GM12878 (cell line): ENCODE measurements at regions not wholly inside any gene's neighbourhood (a gene's known extent, or its start where the extent isn't known, plus 50 kb on each side); places are given as distances from the start of the nearest gene placed in this dataset.

Experiments used
- BHLHE40 ChIP-seq, 2 experiments: fragments of 450-650 bp in 1 of 2; IDR thresholded peaks; 2 replicates each; pipeline ENCODE4 v1.6.1; 2011 to 2017; ENCODE audit warnings: low read depth in 2 of 2, borderline replicate concordance in 1 of 2, improper control_type of control experiment in 1 of 2, low read length in 1 of 2, mild to moderate bottlenecking in 1 of 2
- CHD4 ChIP-seq: fragments of 200-600 bp; sonication (generic); IDR thresholded peaks from 2 replicates; pipeline ENCODE4 v1.6.1; 2016; ENCODE audit warnings: mild to moderate bottlenecking
- EGR1 ChIP-seq, 2 experiments: IDR thresholded peaks; 1 replicate in 1 of 2; 2 replicates in 1 of 2; pipeline ENCODE4 v1.6.1; 2011 to 2012; ENCODE audit warnings: low read depth in 2 of 2, low read length in 2 of 2, borderline replicate concordance in 1 of 2, mild to moderate bottlenecking in 1 of 2, moderate library complexity in 1 of 2
- ETV6 ChIP-seq, 2 experiments: fragments of 450-650 bp in 1 of 2; IDR thresholded peaks in 1 of 2; conservative IDR thresholded peaks in 1 of 2; 2 replicates each; pipeline ENCODE4 v1.6.1; 2014; ENCODE audit warnings: antibody characterized with exemption in 1 of 2, borderline replicate concordance in 1 of 2, low read depth in 1 of 2, mild to moderate bottlenecking in 1 of 2, moderate library complexity in 1 of 2
- JUNB ChIP-seq: IDR thresholded peaks from 2 replicates; pipeline ENCODE4 v1.6.1; 2016; ENCODE audit warnings: antibody characterized with exemption, mild to moderate bottlenecking
- PML ChIP-seq: IDR thresholded peaks from 2 replicates; pipeline ENCODE4 v1.6.1; 2012; ENCODE audit warnings: low read length, inconsistent platforms
- POLR2A ChIP-seq: IDR thresholded peaks from 2 replicates; pipeline ENCODE4 v1.6.1; 2011; ENCODE audit warnings: low read depth, mild to moderate bottlenecking, low read length
- SMC3 ChIP-seq: IDR thresholded peaks from 2 replicates; pipeline ENCODE4 v1.6.1; 2011; ENCODE audit warnings: low read length, improper control_type of control experiment, borderline replicate concordance
- TF ChIP-seq, protein P1 (sequence below), 3 experiments: IDR thresholded peaks in 2 of 3; conservative IDR thresholded peaks in 1 of 3; 2 replicates each; pipeline ENCODE4 v1.5.1; 2011; ENCODE audit warnings: low read depth in 3 of 3, low read length in 3 of 3, mild to moderate bottlenecking in 3 of 3, control low read depth in 2 of 3, moderate library complexity in 2 of 3, inconsistent platforms in 1 of 3, mixed read lengths in 1 of 3; ENCODE audit not compliant: control insufficient read depth in 2 of 3, insufficient read depth in 1 of 3; ENCODE audit errors: extremely low read depth in 1 of 3
- TF ChIP-seq, protein P2 (sequence below): fragments of 450-650 bp; IDR thresholded peaks from 2 replicates; pipeline ENCODE4 v1.6.1; 2016; ENCODE audit warnings: mild to moderate bottlenecking

DNA sequence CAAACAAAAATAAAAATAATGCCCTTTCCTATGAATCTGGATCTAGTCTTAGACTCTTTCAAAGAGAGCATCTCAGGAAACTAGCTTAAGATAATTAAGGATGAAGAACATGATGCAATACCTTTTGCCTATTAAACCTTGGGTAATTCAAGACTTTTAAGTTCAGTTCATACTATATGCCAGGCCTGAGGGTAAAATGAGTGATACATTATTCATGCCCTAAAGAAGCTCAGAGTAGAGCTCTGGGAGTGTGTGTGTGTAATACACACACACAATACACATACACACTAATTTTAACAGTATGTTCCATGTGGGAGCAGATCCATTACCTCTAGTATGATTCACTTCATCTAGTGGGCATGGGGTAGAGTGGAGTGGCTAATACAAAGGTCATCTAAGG is 651.4 kb upstream of the CHORDC1 start:
- no peak for TF ChIP-seq JUNB
- TF ChIP-seq, protein P1, sequence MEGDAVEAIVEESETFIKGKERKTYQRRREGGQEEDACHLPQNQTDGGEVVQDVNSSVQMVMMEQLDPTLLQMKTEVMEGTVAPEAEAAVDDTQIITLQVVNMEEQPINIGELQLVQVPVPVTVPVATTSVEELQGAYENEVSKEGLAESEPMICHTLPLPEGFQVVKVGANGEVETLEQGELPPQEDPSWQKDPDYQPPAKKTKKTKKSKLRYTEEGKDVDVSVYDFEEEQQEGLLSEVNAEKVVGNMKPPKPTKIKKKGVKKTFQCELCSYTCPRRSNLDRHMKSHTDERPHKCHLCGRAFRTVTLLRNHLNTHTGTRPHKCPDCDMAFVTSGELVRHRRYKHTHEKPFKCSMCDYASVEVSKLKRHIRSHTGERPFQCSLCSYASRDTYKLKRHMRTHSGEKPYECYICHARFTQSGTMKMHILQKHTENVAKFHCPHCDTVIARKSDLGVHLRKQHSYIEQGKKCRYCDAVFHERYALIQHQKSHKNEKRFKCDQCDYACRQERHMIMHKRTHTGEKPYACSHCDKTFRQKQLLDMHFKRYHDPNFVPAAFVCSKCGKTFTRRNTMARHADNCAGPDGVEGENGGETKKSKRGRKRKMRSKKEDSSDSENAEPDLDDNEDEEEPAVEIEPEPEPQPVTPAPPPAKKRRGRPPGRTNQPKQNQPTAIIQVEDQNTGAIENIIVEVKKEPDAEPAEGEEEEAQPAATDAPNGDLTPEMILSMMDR (IDR thresholded peaks at IDR 0.05 in 2 of 3, conservative IDR thresholded peaks at IDR 0.05 in 1 of 3; ENCODE audit: control insufficient read depth in 2 of 3, extremely low read depth in 1 of 3, insufficient read depth in 1 of 3, low read depth in 3 of 3, low read length in 3 of 3) = no peak
- TF ChIP-seq SMC3 = no peak
- no peak for TF ChIP-seq CHD4
- TF ChIP-seq BHLHE40 (IDR thresholded peaks at IDR 0.05; ENCODE audit: borderline replicate concordance in 1 of 2, low read depth in 2 of 2, low read length in 1 of 2) = no peak
- TF ChIP-seq, protein P2, sequence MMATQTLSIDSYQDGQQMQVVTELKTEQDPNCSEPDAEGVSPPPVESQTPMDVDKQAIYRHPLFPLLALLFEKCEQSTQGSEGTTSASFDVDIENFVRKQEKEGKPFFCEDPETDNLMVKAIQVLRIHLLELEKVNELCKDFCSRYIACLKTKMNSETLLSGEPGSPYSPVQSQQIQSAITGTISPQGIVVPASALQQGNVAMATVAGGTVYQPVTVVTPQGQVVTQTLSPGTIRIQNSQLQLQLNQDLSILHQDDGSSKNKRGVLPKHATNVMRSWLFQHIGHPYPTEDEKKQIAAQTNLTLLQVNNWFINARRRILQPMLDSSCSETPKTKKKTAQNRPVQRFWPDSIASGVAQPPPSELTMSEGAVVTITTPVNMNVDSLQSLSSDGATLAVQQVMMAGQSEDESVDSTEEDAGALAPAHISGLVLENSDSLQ = no peak
- no peak for TF ChIP-seq PML
- TF ChIP-seq EGR1 (IDR thresholded peaks at IDR 0.05; ENCODE audit: borderline replicate concordance in 1 of 2, low read depth in 2 of 2, low read length in 2 of 2) = no peak
- no peak for TF ChIP-seq POLR2A
- no peak for TF ChIP-seq ETV6 (conservative IDR thresholded peaks at IDR 0.05 in 1 of 2, IDR thresholded peaks at IDR 0.05 in 1 of 2; ENCODE audit: borderline replicate concordance in 1 of 2, low read depth in 1 of 2)
